Testis (tissue), 2 donors: ENCODE measurements at regions not wholly inside any gene's neighbourhood (a gene's known extent, or its start where the extent isn't known, plus 50 kb on each side); places are given as distances from the start of the nearest gene placed in this dataset.

ENCODE experiments used
- DNase-seq: peaks from one replicate; pipeline ENCODE4 v3.0.0-alpha.2; 2019
- H3K27ac ChIP-seq, 2 donors: fragments of 200-600 bp; sonication (generic); one replicate each; pipeline ENCODE4 v1.5.1; 2019
- H3K27me3 ChIP-seq: fragments of 200-600 bp; sonication (generic); one replicate; pipeline ENCODE4 v1.5.1; 2019
- H3K36me3 ChIP-seq: fragments of 200-600 bp; sonication (generic); one replicate; pipeline ENCODE4 v1.5.1; 2017; ENCODE audit warnings: low read depth; ENCODE audit errors: missing control alignments
- H3K4me1 ChIP-seq: fragments of 200-600 bp; sonication (generic); one replicate; pipeline ENCODE4 v1.5.1; 2019
- H3K4me3 ChIP-seq, 2 donors: fragments of 200-600 bp; sonication (generic); one replicate each; pipeline ENCODE4 v1.5.1; 2017 to 2019
- H3K9me3 ChIP-seq: fragments of 200-600 bp; sonication (generic); one replicate; pipeline ENCODE4 v1.5.1; 2017
- POLR2A ChIP-seq: fragments of 450-650 bp; IDR thresholded peaks from one replicate; pipeline ENCODE4 v1.6.1; 2017; ENCODE audit warnings: antibody characterized with exemption, mild to moderate bottlenecking, moderate library complexity
- WGBS, 2 donors: methylation state at CpG; one replicate each; pipeline ENCODE4 v1.1.5; 2018; 5-methylcytosine and 5-hydroxymethylcytosine counted together
- intact Hi-C: fragments of 100-400 bp; cut with DNase I; formaldehyde crosslinking; loops from one replicate; pipeline ENCODE4 v1.15.1; 2023; ENCODE audit warnings: low total_unique reads
- TF ChIP-seq, protein P1 (sequence below), 3 experiments: fragments of 450-650 bp in 2 of 3; fragments of 200-600 bp in 1 of 3; sonication (generic) in 1 of 3; IDR thresholded peaks; one replicate each; pipeline ENCODE4 v1.5.1; 2016 to 2019; ENCODE audit warnings: antibody characterized with exemption in 3 of 3, mild to moderate bottlenecking in 2 of 3, moderate library complexity in 1 of 3

DNA sequence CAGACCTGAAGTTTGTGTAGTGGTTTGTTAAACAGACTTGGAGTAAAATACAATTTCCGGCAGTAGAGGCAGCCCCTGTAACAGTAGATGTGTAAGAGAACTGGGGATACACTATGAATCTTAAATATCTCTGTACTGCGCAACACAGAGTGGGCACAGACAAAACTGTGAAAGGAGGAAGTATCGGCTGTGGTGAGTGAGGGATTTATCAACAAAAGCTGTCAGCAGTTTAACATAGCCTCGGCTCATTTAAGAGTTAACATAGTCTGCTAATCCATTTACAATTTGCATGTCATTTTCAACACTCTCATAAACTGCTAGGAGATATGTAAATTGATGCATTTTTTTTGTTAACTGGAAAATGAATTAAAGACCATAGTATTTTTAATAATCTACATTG, 225.2 kb downstream of the ZWINT start:
- H3K9me3 ChIP-seq: no peaks in the 10 kb centered on the region
- DNase-seq: no peak
- no peak overlapping the region for H3K4me3 ChIP-seq
- no peaks in the 10 kb centered on the region for H3K27me3 ChIP-seq
- no peak for TF ChIP-seq POLR2A
- TF ChIP-seq, protein P1, sequence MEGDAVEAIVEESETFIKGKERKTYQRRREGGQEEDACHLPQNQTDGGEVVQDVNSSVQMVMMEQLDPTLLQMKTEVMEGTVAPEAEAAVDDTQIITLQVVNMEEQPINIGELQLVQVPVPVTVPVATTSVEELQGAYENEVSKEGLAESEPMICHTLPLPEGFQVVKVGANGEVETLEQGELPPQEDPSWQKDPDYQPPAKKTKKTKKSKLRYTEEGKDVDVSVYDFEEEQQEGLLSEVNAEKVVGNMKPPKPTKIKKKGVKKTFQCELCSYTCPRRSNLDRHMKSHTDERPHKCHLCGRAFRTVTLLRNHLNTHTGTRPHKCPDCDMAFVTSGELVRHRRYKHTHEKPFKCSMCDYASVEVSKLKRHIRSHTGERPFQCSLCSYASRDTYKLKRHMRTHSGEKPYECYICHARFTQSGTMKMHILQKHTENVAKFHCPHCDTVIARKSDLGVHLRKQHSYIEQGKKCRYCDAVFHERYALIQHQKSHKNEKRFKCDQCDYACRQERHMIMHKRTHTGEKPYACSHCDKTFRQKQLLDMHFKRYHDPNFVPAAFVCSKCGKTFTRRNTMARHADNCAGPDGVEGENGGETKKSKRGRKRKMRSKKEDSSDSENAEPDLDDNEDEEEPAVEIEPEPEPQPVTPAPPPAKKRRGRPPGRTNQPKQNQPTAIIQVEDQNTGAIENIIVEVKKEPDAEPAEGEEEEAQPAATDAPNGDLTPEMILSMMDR (IDR thresholded peaks at IDR 0.05): no peak
- intact Hi-C loops: no loop called here
- no peaks in the 10 kb centered on the region for H3K36me3 ChIP-seq
- no peaks in the 10 kb centered on the region for H3K4me1 ChIP-seq
- WGBS, 2 donors: 83 to 90% methylated on average over 4 of the region's 4 CpGs
- H3K27ac ChIP-seq: no peak overlapping the region

- Histone ChIP-seq H3K27ac (no peak overlapping the region), H3K36me3 (no peaks in the 10 kb centered on the region), H3K27me3 (no peaks in the 10 kb centered on the region), H3K4me3 (no peak overlapping the region), H3K9me3 (no peaks in the 10 kb centered on the region), H3K4me1 (no peaks in the 10 kb centered on the region)
- DNase-seq: no peak
- intact Hi-C loops: no loop called here
- WGBS, 2 donors: 73 to 82% methylated on average over 1 of the region's 1 CpG
- TF ChIP-seq, protein P1 (IDR thresholded peaks at IDR 0.05): no peak
- no peak for TF ChIP-seq POLR2A
These were observed 237.8 kb downstream of the ZWINT start for GRCh38 chr10:56123247-56123646.

DNA sequence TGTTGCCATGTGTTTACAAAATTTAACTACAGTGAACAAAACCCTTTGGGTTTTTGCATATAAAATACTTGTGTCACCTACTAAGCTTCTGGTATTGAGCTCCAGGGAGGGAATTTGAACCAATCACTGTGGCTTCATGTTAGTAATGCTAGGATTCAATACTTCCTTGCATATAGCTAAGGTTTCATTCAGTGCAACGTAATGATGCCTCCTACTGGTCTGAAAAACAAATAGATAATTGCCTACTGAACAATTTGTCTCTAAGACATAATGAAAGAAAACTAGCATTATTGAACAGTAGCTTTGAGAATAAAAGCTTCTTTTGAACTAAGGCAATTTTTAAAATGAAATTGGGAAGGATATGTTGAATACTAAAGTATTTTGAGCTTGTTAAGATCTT, 244.4 kb downstream of the ZWINT start:
- 34 to 48% methylated on average over 1 of the region's 1 CpG for WGBS, 2 donors

GRCh38 chr10:56109454-56109853, 251.6 kb downstream of the ZWINT start:
- H3K36me3 ChIP-seq: no peaks in the 10 kb centered on the region
- no peaks in the 10 kb centered on the region for H3K27me3 ChIP-seq
- H3K27ac ChIP-seq: no peak overlapping the region
- DNase-seq: no peak
- TF ChIP-seq POLR2A: no peak
- 77 to 78% methylated on average over 13 of the region's 13 CpGs for WGBS, 2 donors
- no peaks in the 10 kb centered on the region for H3K9me3 ChIP-seq
- intact Hi-C loops: no loop called here
- H3K4me3 ChIP-seq: no peak overlapping the region
- H3K4me1 ChIP-seq: no peaks in the 10 kb centered on the region

More for the DNA sequence above, 244.4 kb downstream of the ZWINT start:
- Histone ChIP-seq H3K27me3 (no peaks in the 10 kb centered on the region), H3K36me3 (no peaks in the 10 kb centered on the region), H3K27ac (no peak overlapping the region), H3K4me3 (no peak overlapping the region), H3K9me3 (no peaks in the 10 kb centered on the region), H3K4me1 (no peaks in the 10 kb centered on the region)
- no peak for DNase-seq
- TF ChIP-seq, protein P1 (IDR thresholded peaks at IDR 0.05): no peak
- TF ChIP-seq POLR2A: no peak
- intact Hi-C loops: no loop called here

DNA sequence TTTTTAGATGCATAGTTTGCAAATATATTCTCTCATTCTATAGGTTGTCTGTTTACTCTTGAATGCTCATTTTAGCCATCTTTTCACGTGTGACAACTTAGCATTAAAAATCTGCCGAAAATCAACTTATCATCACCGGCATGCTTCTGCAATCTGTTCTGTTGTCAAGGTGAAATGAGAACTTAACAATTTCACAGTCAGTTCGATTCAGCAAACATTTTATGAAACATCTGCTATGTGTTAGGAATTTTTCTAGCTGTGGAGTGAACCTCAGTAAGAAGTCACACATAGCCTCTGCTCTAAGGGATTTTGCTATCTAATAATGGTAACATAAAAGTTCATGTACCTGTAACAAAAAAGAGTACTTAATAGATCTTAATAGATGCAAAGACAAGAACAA, 256.1 kb downstream of the ZWINT start:
- no peak for DNase-seq
- intact Hi-C loops: no loop called here
- 79 to 81% methylated on average over 4 of the region's 4 CpGs for WGBS, 2 donors
- Histone ChIP-seq H3K27me3 (no peaks in the 10 kb centered on the region), H3K4me1 (no peaks in the 10 kb centered on the region), H3K27ac (no peak overlapping the region), H3K9me3 (no peaks in the 10 kb centered on the region), H3K36me3 (no peaks in the 10 kb centered on the region), H3K4me3 (no peak overlapping the region)
- TF ChIP-seq, protein P1 (IDR thresholded peaks at IDR 0.05): no peak
- no peak for TF ChIP-seq POLR2A
